HepG2 (cell line): ENCODE measurements at regions not wholly inside any gene's neighbourhood (a gene's known extent, or its start where the extent isn't known, plus 50 kb on each side); places are given as distances from the start of the nearest gene placed in this dataset.

ENCODE experiments used
- ATAC-seq: fragments of 200-7000 bp; cut with Tn5 transposase; 3 replicates; pipeline ENCODE4 v1.9.1; 2020; ENCODE audit warnings: mild to moderate bottlenecking, moderate library complexity
- BruUV-seq: library from RNA; stranded (reverse); fragments of 400-500 nt; replicated peaks from 2 replicates; lab custom pipeline; 2021; lab: Mats Ljungman, UMichigan
- CTCF ChIA-PET: fragments of 300-600 bp; formaldehyde crosslinking; extraction: SDS; loops from one replicate; lab custom pipeline; 2021; ENCODE audit warnings: low total read pairs, inconsistent platforms, low intra/inter-chr PET ratio; lab: Yijun Ruan, JAX
- POLR2A ChIA-PET: fragments of 350-600 bp; sonication (Branson Sonifier 250); formaldehyde crosslinking; loops from one replicate; lab custom pipeline; 2020; ENCODE audit warnings: antibody characterized with exemption, inconsistent platforms; lab: Yijun Ruan, JAX
- DNase-seq: peaks from one replicate; pipeline ENCODE4 v3.0.0-alpha.2; 2015; ENCODE audit warnings: low spot score
- FAIRE-seq: peaks from 3 replicates; lab custom pipeline; 2011; peaks lifted over from hg19 to GRCh38; lab: Jason Lieb, UNC
- H2AFZ ChIP-seq: one replicate; pipeline ENCODE4 v1.6.1; 2011; ENCODE audit warnings: low read length, inconsistent platforms
- H3K27ac ChIP-seq: fragments of 300-600 bp; 3 replicates; pipeline ENCODE4 v1.8.0; 2011; ENCODE audit warnings: mixed run types, mild to moderate bottlenecking, mixed read lengths, low read length, inconsistent platforms; ENCODE audit not compliant: insufficient read depth; ENCODE audit errors: extremely low read length
- H3K27me3 ChIP-seq, 2 experiments: fragments of 200-600 bp in 1 of 2; 2 replicates in 1 of 2; 3 replicates in 1 of 2; pipeline versions ENCODE4 v1.6.0 to v1.8.0; 2011; ENCODE audit warnings: low read length in 2 of 2, mild to moderate bottlenecking in 2 of 2, moderate library complexity in 2 of 2, inconsistent platforms in 1 of 2; ENCODE audit not compliant: insufficient read depth in 2 of 2, control insufficient read depth in 1 of 2
- H3K36me3 ChIP-seq, 2 experiments: fragments of 200-600 bp in 1 of 2; replicated peaks in 1 of 2; 2 replicates in 1 of 2; 3 replicates in 1 of 2; pipeline versions ENCODE4 v1.5.1 to v1.8.0; 2011; ENCODE audit warnings: low read length in 2 of 2, inconsistent platforms in 1 of 2; ENCODE audit not compliant: insufficient read depth in 2 of 2, control insufficient read depth in 1 of 2
- H3K4me1 ChIP-seq: 2 replicates; pipeline ENCODE4 v1.5.1; 2012; ENCODE audit warnings: low read length, inconsistent platforms; ENCODE audit not compliant: insufficient read depth
- H3K4me2 ChIP-seq: 2 replicates; pipeline ENCODE4 v1.6.0; 2011; ENCODE audit warnings: low read depth, low read length, inconsistent platforms
- H3K4me3 ChIP-seq, 3 experiments: fragments of 200-600 bp in 1 of 3; sonication (generic), shearing (Covaris generic) in 1 of 3; replicated peaks in 1 of 3; 2 replicates each; pipeline ENCODE4 v1.5.1; 2011 to 2016; ENCODE audit warnings: low read length in 3 of 3, inconsistent platforms in 2 of 3, low read depth in 2 of 3, mild to moderate bottlenecking in 2 of 3, control low read depth in 1 of 3, mixed read lengths in 1 of 3; ENCODE audit not compliant: insufficient read depth in 1 of 3
- H3K79me2 ChIP-seq: one replicate; pipeline ENCODE4 v1.6.1; 2011; ENCODE audit warnings: low read length, inconsistent platforms; ENCODE audit not compliant: insufficient read depth
- H3K9ac ChIP-seq: 2 replicates; pipeline ENCODE4 v1.6.0; 2011; ENCODE audit warnings: mild to moderate bottlenecking, low read depth, low read length, inconsistent platforms; ENCODE audit not compliant: insufficient read depth
- H3K9me3 ChIP-seq: 2 replicates; pipeline ENCODE4 v1.5.1; 2012; ENCODE audit warnings: mild to moderate bottlenecking, low read length
- H4K20me1 ChIP-seq: 2 replicates; pipeline ENCODE4 v1.6.0; 2011; ENCODE audit warnings: inconsistent platforms, mild to moderate bottlenecking, low read length, moderate library complexity; ENCODE audit not compliant: insufficient read depth
- ARNT2 ChIP-seq: sonication (generic); formaldehyde crosslinking; IDR thresholded peaks from 2 replicates; pipeline ENCODE4 v1.8.0; 2022; ENCODE audit warnings: mild to moderate bottlenecking, low read depth, missing genetic modification reagents, moderate library complexity
- BCL3 ChIP-seq: sonication (generic); formaldehyde crosslinking; IDR thresholded peaks from 2 replicates; pipeline ENCODE4 v1.5.1; 2020; ENCODE audit warnings: mild to moderate bottlenecking, missing genetic modification reagents, moderate library complexity
- KDM1A ChIP-seq: IDR thresholded peaks from 2 replicates; pipeline ENCODE4 v1.6.1; 2016; ENCODE audit warnings: missing compliant biosample characterization
- NCOA2 ChIP-seq: sonication (generic); formaldehyde crosslinking; IDR thresholded peaks from 2 replicates; pipeline ENCODE4 v1.8.0; 2022; ENCODE audit warnings: inconsistent platforms
- PAX8 ChIP-seq: sonication (generic); formaldehyde crosslinking; IDR thresholded peaks from 2 replicates; pipeline ENCODE4 v1.8.0; 2022; ENCODE audit warnings: mild to moderate bottlenecking, missing genetic modification reagents, borderline replicate concordance
- REL ChIP-seq: sonication (generic); formaldehyde crosslinking; conservative IDR thresholded peaks from 2 replicates; pipeline ENCODE4 v1.8.0; 2022; ENCODE audit warnings: mild to moderate bottlenecking, missing genetic modification reagents, moderate library complexity
- SSRP1 ChIP-seq: IDR thresholded peaks from 2 replicates; pipeline ENCODE4 v1.6.1; 2016; ENCODE audit warnings: control low read depth
- TCF12 ChIP-seq, 2 experiments: fragments of 450-650 bp in 1 of 2; sonication (generic) in 1 of 2; formaldehyde crosslinking in 1 of 2; IDR thresholded peaks; 2 replicates each; pipeline versions ENCODE4 v1.6.1 to v1.8.0; 2017 to 2022; ENCODE audit warnings: antibody characterized with exemption in 1 of 2, mild to moderate bottlenecking in 1 of 2, missing genetic modification reagents in 1 of 2, moderate library complexity in 1 of 2
- TCF7 ChIP-seq: sonication (generic); IDR thresholded peaks from 2 replicates; pipeline ENCODE4 v1.6.1; 2016; ENCODE audit warnings: antibody characterized with exemption, low read depth
- TOPORS ChIP-seq: sonication (generic); formaldehyde crosslinking; IDR thresholded peaks from 2 replicates; pipeline ENCODE4 v1.8.0; 2023; ENCODE audit warnings: mild to moderate bottlenecking, missing genetic modification reagents
- ZFP36L2 ChIP-seq: sonication (generic); formaldehyde crosslinking; IDR thresholded peaks from 2 replicates; pipeline ENCODE4 v1.4.0; 2020; ENCODE audit warnings: missing genetic modification reagents
- ZNF180 ChIP-seq: sonication (generic); formaldehyde crosslinking; IDR thresholded peaks from 2 replicates; pipeline ENCODE4 v1.4.0; 2020; ENCODE audit warnings: low read depth, missing genetic modification reagents, borderline replicate concordance
- ZNF3 ChIP-seq: IDR thresholded peaks from 2 replicates; pipeline ENCODE4 v1.7.0; 2017; ENCODE audit warnings: inconsistent platforms
- ZNF432 ChIP-seq: sonication (generic); formaldehyde crosslinking; IDR thresholded peaks from 2 replicates; pipeline ENCODE4 v1.5.0; 2020; ENCODE audit warnings: missing genetic modification reagents, mild to moderate bottlenecking, borderline replicate concordance
- ZNF441 ChIP-seq: sonication (generic); formaldehyde crosslinking; IDR thresholded peaks from 2 replicates; pipeline ENCODE4 v1.7.0; 2021; ENCODE audit warnings: missing genetic modification reagents, borderline replicate concordance
- ZNF484 ChIP-seq: sonication (generic); formaldehyde crosslinking; IDR thresholded peaks from 2 replicates; pipeline ENCODE4 v1.5.1; 2020; ENCODE audit warnings: mild to moderate bottlenecking, low read depth, missing genetic modification reagents, borderline replicate concordance
- ZNF598 ChIP-seq: sonication (generic); formaldehyde crosslinking; IDR thresholded peaks from 2 replicates; pipeline ENCODE4 v1.5.1; 2020; ENCODE audit warnings: mild to moderate bottlenecking, missing genetic modification reagents, borderline replicate concordance
- WGBS: methylation state at CpG from one replicate; pipeline ENCODE4 v1.1.6; 2017; ENCODE audit warnings: low lambda C conversion rate; 5-methylcytosine and 5-hydroxymethylcytosine counted together
- in situ Hi-C: cut with HindIII; loops from 2 replicates; pipeline ENCODE4 v1.10.0; 2017; ENCODE audit warnings: low pct_unique_long_range_greater_than_20kb; ENCODE audit not compliant: extremely low pct_ligation_motif_present
- intact Hi-C: fragments of 100-400 bp; cut with micrococcal nuclease; formaldehyde crosslinking; loops from one replicate; pipeline ENCODE4 v1.10.0; 2022; ENCODE audit not compliant: unreplicated experiment
- TF ChIP-seq, protein P1 (sequence below): IDR thresholded peaks from 2 replicates; pipeline ENCODE4 v1.6.1; 2018; ENCODE audit warnings: missing genetic modification reagents
- TF ChIP-seq, protein P2 (sequence below): sonication (generic); formaldehyde crosslinking; IDR thresholded peaks from 2 replicates; pipeline ENCODE4 v1.4.0; 2020; ENCODE audit warnings: mild to moderate bottlenecking, low read depth, missing genetic modification reagents
- TF ChIP-seq, protein P3 (sequence below): sonication (generic); formaldehyde crosslinking; IDR thresholded peaks from 2 replicates; pipeline ENCODE4 v1.5.0; 2020; ENCODE audit warnings: mild to moderate bottlenecking, missing genetic modification reagents

DNA sequence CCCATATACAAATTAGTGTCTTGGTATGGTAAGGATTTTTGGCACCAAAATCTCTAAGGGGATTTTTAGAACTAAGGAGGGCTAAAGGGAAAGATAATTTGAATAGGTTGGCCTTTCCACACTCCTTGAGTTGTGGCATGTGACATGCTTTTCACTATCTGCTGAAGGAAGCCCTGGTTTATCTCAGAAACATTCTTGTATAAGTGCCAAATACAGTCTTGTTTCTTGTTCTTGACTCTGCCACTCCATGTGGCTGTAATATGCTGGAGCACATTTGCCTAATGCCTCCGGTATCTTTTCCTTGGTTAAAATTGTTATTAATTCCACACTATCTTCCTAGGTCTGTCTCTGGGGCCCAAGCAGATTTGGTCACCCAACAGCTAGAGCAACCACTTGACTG, 457.0 kb downstream of the USP25 start (continued):
- TF ChIP-seq ZNF484 (CRISPR knock-in tag) (no peak), ZNF598 (CRISPR knock-in tag) (no peak), ZNF3 (CRISPR knock-in tag) (no peak), ZNF432 (CRISPR knock-in tag) (no peak), PAX8 (no peak)
- TF ChIP-seq, protein P1, sequence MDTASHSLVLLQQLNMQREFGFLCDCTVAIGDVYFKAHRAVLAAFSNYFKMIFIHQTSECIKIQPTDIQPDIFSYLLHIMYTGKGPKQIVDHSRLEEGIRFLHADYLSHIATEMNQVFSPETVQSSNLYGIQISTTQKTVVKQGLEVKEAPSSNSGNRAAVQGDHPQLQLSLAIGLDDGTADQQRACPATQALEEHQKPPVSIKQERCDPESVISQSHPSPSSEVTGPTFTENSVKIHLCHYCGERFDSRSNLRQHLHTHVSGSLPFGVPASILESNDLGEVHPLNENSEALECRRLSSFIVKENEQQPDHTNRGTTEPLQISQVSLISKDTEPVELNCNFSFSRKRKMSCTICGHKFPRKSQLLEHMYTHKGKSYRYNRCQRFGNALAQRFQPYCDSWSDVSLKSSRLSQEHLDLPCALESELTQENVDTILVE (CRISPR knock-in tag): no peak
- TF ChIP-seq, all 625 proteins: peak for 0

DNA sequence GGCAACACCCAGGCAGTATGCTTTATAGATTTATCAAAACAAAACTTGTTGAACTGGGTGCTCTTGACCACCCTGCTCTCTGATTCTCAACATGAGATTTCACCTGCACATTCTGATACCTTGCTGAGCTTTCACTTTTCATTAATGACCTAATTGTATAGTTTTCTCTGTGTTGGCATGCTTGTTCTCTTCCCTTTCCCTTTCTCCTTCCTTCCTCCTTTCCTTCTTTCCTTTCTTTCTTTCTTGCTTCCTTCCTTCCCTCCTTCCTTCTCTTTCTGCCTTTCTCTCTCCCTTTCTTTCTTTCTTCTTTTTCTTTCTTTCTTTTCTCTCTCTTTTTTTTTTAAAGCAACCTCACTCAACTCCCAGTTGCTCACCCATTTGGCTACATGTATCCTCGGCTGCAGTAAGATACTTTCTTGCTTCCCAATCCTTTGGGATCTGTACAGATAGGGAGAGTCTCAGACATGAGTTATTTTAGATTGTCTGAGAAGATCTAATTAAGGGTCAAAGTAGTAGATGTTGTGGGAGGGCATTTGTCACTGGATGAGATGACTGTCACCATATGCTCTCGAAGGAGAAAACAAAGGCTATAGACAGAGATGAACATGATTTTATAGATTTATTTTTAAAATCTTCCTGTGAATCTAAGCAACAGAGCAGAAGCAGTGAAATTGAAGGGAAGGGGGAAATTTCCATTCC, 458.0 kb downstream of the USP25 start:
- in situ Hi-C loops: no loop called here
- WGBS: 2% methylated on average over 2 of the region's 2 CpGs
- no peak overlapping the region for H2AFZ ChIP-seq
- no peaks in the 10 kb centered on the region for H3K9me3 ChIP-seq
- no peaks in the 10 kb centered on the region for H3K27me3 ChIP-seq
- CTCF ChIA-PET: no interaction called here
- TF ChIP-seq, protein P2, sequence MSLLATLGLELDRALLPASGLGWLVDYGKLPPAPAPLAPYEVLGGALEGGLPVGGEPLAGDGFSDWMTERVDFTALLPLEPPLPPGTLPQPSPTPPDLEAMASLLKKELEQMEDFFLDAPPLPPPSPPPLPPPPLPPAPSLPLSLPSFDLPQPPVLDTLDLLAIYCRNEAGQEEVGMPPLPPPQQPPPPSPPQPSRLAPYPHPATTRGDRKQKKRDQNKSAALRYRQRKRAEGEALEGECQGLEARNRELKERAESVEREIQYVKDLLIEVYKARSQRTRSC (CRISPR knock-in tag): no peak
- no peak for TF ChIP-seq TCF7
- no peak for TF ChIP-seq ARNT2
- no peak for TF ChIP-seq BCL3 (CRISPR knock-in tag)
- no peak for TF ChIP-seq TCF12 (IDR thresholded peaks at IDR 0.05)
- no peak for TF ChIP-seq TCF12 (CRISPR knock-in tag; IDR thresholded peaks at IDR 0.05)
- no peak for TF ChIP-seq ZFP36L2
- no peak for TF ChIP-seq REL
- TF ChIP-seq ZNF441 (CRISPR knock-in tag): no peak
- no peak for TF ChIP-seq ZNF3 (CRISPR knock-in tag)
- TF ChIP-seq NCOA2: no peak
- no peak for TF ChIP-seq TOPORS
- TF ChIP-seq, protein P3, sequence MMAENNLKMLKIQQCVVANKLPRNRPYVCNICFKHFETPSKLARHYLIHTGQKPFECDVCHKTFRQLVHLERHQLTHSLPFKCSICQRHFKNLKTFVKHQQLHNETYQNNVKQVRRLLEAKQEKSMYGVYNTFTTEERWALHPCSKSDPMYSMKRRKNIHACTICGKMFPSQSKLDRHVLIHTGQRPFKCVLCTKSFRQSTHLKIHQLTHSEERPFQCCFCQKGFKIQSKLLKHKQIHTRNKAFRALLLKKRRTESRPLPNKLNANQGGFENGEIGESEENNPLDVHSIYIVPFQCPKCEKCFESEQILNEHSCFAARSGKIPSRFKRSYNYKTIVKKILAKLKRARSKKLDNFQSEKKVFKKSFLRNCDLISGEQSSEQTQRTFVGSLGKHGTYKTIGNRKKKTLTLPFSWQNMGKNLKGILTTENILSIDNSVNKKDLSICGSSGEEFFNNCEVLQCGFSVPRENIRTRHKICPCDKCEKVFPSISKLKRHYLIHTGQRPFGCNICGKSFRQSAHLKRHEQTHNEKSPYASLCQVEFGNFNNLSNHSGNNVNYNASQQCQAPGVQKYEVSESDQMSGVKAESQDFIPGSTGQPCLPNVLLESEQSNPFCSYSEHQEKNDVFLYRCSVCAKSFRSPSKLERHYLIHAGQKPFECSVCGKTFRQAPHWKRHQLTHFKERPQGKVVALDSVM (CRISPR knock-in tag): no peak
- TF ChIP-seq ZNF180 (CRISPR knock-in tag): no peak
- no peak for TF ChIP-seq KDM1A (CRISPR knock-in tag)
- TF ChIP-seq SSRP1 (CRISPR knock-in tag): no peak
- TF ChIP-seq, all 625 proteins: peak for 0
- no peaks in the 10 kb centered on the region for H3K4me1 ChIP-seq
- intact Hi-C loops: no loop called here
- no peak overlapping the region for H3K27ac ChIP-seq
- H3K4me3 ChIP-seq: no peak overlapping the region
- H3K79me2 ChIP-seq: no peaks in the 10 kb centered on the region
- ATAC-seq (no peak), FAIRE-seq (no peak), DNase-seq (no peak)
- H4K20me1 ChIP-seq: no peaks in the 10 kb centered on the region
- H3K4me2 ChIP-seq: no peak overlapping the region
- BruUV-seq: no TSS peak
- no peak overlapping the region for H3K9ac ChIP-seq
- POLR2A ChIA-PET: no interaction called here
- no peaks in the 10 kb centered on the region for H3K36me3 ChIP-seq
